H1 (cell line): ENCODE measurements at regions not wholly inside any gene's neighbourhood (a gene's known extent, or its start where the extent isn't known, plus 50 kb on each side); places are given as distances from the start of the nearest gene placed in this dataset.

Experiments
- BACH1 ChIP-seq: IDR thresholded peaks from 2 replicates; pipeline ENCODE4 v1.6.1; 2012; ENCODE audit warnings: low read length, improper control_type of control experiment
- GTF2F1 ChIP-seq: IDR thresholded peaks from 2 replicates; pipeline ENCODE4 v1.6.1; 2012; ENCODE audit warnings: low read depth, low read length, improper control_type of control experiment, borderline replicate concordance
- HDAC6 ChIP-seq: IDR thresholded peaks from one replicate; pipeline ENCODE4 v1.7.1; 2012; ENCODE audit warnings: low read depth, mild to moderate bottlenecking, inconsistent platforms, low read length, moderate library complexity
- SUZ12 ChIP-seq: fragments of 200-600 bp; sonication (generic); IDR thresholded peaks from 2 replicates; pipeline ENCODE4 v1.6.1; 2012; ENCODE audit warnings: mild to moderate bottlenecking, inconsistent platforms, low read length, moderate library complexity, mixed read lengths
- TCF12 ChIP-seq: IDR thresholded peaks from 2 replicates; pipeline ENCODE4 v1.6.1; 2011; ENCODE audit warnings: low read depth, mild to moderate bottlenecking, low read length
- ZNF274 ChIP-seq: IDR thresholded peaks from 2 replicates; pipeline ENCODE4 v1.7.0; 2012; ENCODE audit warnings: low read length, borderline replicate concordance; ENCODE audit errors: extremely low read depth
- TF ChIP-seq, protein P1 (sequence below): fragments of 300-600 bp; sonication (generic); IDR thresholded peaks from 2 replicates; pipeline ENCODE4 v1.7.1; 2012; ENCODE audit warnings: low read length, moderate library complexity, mild to moderate bottlenecking, inconsistent platforms; ENCODE audit not compliant: insufficient replicate concordance
- TF ChIP-seq, protein P2 (sequence below): IDR thresholded peaks from 2 replicates; pipeline ENCODE4 v1.6.1; 2011; ENCODE audit warnings: low read depth, mild to moderate bottlenecking, low read length; ENCODE audit not compliant: insufficient read depth

DNA sequence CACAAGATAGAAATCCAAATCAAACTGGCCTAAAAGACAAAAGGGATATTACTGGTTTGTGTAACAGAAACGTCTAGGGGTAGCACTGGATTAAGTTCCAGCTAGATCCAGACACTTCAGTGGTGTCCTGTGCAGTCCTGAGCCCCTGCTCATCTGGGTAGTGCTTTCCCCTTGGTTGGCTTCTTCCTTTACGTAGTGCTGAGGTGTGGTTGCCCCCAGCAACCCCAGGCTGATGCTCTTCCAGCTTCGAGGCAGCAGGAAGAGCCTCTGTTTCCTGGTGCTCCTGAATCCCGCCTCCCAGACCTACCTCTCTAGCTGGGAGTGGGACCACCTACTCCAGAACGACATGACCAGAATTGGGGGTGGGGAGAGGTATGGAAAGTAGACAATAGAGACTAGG lies 166.1 kb upstream of the ADRA1B start (continued):
- TF ChIP-seq, protein P1, sequence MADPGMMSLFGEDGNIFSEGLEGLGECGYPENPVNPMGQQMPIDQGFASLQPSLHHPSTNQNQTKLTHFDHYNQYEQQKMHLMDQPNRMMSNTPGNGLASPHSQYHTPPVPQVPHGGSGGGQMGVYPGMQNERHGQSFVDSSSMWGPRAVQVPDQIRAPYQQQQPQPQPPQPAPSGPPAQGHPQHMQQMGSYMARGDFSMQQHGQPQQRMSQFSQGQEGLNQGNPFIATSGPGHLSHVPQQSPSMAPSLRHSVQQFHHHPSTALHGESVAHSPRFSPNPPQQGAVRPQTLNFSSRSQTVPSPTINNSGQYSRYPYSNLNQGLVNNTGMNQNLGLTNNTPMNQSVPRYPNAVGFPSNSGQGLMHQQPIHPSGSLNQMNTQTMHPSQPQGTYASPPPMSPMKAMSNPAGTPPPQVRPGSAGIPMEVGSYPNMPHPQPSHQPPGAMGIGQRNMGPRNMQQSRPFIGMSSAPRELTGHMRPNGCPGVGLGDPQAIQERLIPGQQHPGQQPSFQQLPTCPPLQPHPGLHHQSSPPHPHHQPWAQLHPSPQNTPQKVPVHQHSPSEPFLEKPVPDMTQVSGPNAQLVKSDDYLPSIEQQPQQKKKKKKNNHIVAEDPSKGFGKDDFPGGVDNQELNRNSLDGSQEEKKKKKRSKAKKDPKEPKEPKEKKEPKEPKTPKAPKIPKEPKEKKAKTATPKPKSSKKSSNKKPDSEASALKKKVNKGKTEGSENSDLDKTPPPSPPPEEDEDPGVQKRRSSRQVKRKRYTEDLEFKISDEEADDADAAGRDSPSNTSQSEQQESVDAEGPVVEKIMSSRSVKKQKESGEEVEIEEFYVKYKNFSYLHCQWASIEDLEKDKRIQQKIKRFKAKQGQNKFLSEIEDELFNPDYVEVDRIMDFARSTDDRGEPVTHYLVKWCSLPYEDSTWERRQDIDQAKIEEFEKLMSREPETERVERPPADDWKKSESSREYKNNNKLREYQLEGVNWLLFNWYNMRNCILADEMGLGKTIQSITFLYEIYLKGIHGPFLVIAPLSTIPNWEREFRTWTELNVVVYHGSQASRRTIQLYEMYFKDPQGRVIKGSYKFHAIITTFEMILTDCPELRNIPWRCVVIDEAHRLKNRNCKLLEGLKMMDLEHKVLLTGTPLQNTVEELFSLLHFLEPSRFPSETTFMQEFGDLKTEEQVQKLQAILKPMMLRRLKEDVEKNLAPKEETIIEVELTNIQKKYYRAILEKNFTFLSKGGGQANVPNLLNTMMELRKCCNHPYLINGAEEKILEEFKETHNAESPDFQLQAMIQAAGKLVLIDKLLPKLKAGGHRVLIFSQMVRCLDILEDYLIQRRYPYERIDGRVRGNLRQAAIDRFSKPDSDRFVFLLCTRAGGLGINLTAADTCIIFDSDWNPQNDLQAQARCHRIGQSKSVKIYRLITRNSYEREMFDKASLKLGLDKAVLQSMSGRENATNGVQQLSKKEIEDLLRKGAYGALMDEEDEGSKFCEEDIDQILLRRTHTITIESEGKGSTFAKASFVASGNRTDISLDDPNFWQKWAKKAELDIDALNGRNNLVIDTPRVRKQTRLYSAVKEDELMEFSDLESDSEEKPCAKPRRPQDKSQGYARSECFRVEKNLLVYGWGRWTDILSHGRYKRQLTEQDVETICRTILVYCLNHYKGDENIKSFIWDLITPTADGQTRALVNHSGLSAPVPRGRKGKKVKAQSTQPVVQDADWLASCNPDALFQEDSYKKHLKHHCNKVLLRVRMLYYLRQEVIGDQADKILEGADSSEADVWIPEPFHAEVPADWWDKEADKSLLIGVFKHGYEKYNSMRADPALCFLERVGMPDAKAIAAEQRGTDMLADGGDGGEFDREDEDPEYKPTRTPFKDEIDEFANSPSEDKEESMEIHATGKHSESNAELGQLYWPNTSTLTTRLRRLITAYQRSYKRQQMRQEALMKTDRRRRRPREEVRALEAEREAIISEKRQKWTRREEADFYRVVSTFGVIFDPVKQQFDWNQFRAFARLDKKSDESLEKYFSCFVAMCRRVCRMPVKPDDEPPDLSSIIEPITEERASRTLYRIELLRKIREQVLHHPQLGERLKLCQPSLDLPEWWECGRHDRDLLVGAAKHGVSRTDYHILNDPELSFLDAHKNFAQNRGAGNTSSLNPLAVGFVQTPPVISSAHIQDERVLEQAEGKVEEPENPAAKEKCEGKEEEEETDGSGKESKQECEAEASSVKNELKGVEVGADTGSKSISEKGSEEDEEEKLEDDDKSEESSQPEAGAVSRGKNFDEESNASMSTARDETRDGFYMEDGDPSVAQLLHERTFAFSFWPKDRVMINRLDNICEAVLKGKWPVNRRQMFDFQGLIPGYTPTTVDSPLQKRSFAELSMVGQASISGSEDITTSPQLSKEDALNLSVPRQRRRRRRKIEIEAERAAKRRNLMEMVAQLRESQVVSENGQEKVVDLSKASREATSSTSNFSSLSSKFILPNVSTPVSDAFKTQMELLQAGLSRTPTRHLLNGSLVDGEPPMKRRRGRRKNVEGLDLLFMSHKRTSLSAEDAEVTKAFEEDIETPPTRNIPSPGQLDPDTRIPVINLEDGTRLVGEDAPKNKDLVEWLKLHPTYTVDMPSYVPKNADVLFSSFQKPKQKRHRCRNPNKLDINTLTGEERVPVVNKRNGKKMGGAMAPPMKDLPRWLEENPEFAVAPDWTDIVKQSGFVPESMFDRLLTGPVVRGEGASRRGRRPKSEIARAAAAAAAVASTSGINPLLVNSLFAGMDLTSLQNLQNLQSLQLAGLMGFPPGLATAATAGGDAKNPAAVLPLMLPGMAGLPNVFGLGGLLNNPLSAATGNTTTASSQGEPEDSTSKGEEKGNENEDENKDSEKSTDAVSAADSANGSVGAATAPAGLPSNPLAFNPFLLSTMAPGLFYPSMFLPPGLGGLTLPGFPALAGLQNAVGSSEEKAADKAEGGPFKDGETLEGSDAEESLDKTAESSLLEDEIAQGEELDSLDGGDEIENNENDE: no peak
- TF ChIP-seq TCF12 (no peak), HDAC6 (no peak), ZNF274 (no peak), BACH1 (no peak), GTF2F1 (no peak), SUZ12 (no peak)
- TF ChIP-seq, protein P2, sequence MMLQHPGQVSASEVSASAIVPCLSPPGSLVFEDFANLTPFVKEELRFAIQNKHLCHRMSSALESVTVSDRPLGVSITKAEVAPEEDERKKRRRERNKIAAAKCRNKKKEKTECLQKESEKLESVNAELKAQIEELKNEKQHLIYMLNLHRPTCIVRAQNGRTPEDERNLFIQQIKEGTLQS: no peak
